GM18868 (cell line): ENCODE measurements at regions not wholly inside any gene's neighbourhood (a gene's known extent, or its start where the extent isn't known, plus 50 kb on each side); places are given as distances from the start of the nearest gene placed in this dataset.
"Not testable (repeated sequence)": the region's sequence is repeated elsewhere in the genome, so short reads cannot be mapped to it uniquely, and the experiment has no call there.

Experiments used
- ATAC-seq: cut with Tn5 transposase; IDR thresholded peaks from one replicate; pipeline ENCODE4 v1.9.1; 2021; ENCODE audit warnings: mild to moderate bottlenecking, moderate library complexity; ENCODE audit not compliant: unreplicated experiment

- not testable (repeated sequence) for ATAC-seq
Observed at GRCh38 chr2:111385226-111385957, 264.7 kb downstream of the BCL2L11 start.

- ATAC-seq = not testable (repeated sequence)
Observed at GRCh38 chr2:111390605-111391004, 269.9 kb downstream of the BCL2L11 start.

GRCh38 chr2:111395350-111396128 is 274.8 kb downstream of the BCL2L11 start:
- ATAC-seq = not testable (repeated sequence)

GRCh38 chr2:111400598-111401253 is 280.0 kb downstream of the BCL2L11 start:
- ATAC-seq = not testable (repeated sequence)

GRCh38 chr2:111401270-111402140 is 280.8 kb downstream of the BCL2L11 start:
- not testable (repeated sequence) for ATAC-seq

GRCh38 chr2:111402450-111402849 is 281.7 kb downstream of the BCL2L11 start:
- ATAC-seq = not testable (repeated sequence)

- not testable (repeated sequence) for ATAC-seq
Observed at GRCh38 chr2:111403287-111403686, 282.6 kb downstream of the BCL2L11 start.

- ATAC-seq = not testable (repeated sequence)
Observed at GRCh38 chr2:111406616-111407015, 285.9 kb downstream of the BCL2L11 start.

GRCh38 chr2:111407632-111408194 is 287.0 kb downstream of the BCL2L11 start:
- not testable (repeated sequence) for ATAC-seq

GRCh38 chr2:111410868-111411406 is 290.2 kb downstream of the BCL2L11 start:
- ATAC-seq = not testable (repeated sequence)

GRCh38 chr2:111411867-111412681 is 291.4 kb downstream of the BCL2L11 start:
- ATAC-seq = not testable (repeated sequence)

GRCh38 chr2:111412841-111413650 is 292.3 kb downstream of the BCL2L11 start:
- not testable (repeated sequence) for ATAC-seq

- not testable (repeated sequence) for ATAC-seq
Observed at GRCh38 chr2:111413950-111414349, 293.2 kb downstream of the BCL2L11 start.

- not testable (repeated sequence) for ATAC-seq
Observed at GRCh38 chr2:111415765-111416743, 295.3 kb downstream of the BCL2L11 start.

GRCh38 chr2:111417026-111417425 is 296.3 kb downstream of the BCL2L11 start:
- not testable (repeated sequence) for ATAC-seq

GRCh38 chr2:111418091-111418875 is 297.6 kb downstream of the BCL2L11 start:
- not testable (repeated sequence) for ATAC-seq
